ENCODE measurements at regions not wholly inside any gene's neighbourhood (a gene's known extent, or its start where the extent isn't known, plus 50 kb on each side); places are given as distances from the start of the nearest gene placed in this dataset.
"Not testable (repeated sequence)": the region's sequence is repeated elsewhere in the genome, so short reads cannot be mapped to it uniquely, and the experiment has no call there.

DNA sequence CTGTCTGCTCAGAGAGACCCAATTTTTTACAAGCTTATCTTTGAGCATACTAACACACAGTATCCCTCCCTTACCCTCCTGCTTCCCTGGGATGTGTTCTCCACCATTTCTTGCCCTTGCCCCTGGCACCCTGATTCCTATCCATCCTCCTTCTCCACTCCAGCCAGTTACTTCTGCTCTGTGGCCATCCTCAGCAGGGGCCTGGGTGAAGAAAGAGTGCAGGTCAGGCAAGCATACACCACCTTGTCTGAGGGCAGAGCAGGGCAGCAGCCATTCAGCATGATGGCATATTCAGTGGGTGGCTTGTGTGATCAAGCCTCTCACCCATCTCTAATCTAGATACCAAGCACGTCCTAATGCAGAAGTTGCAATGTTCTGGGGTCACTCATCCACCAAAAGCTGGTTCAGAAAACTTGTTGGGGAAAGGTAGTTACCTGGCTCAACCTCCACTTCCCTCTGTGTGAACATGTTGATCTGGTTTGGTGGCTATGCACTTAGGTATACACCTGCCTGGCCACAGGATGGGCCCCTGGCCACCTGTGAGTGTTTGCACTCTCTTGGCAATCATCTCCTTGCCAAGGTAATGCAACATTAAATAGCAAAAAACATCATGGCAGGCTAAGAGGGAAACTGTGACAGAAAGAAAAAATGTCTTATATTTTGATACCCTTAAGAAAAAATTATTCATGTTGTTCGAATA is 900.3 kb upstream of the MIR17HG start:
- no peak for DNase-seq

DNA sequence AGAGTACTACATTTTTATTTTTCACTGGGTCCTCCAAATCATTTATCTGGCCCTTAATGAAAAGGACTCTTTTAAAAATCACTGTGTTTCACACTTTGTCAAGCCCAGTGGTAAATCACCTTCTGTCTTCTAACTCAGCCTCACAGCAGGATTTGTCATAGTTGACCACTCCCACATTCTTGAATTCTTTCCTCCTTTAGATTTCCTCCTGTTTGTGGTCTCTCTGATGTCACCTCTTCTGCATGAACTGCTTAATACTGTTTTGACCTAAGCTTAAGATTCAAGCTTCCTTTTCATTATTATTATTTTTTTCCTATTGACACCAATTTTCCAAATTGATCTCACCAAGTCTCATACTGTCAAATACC is 899.8 kb upstream of the MIR17HG start:
- no peak for DNase-seq

DNA sequence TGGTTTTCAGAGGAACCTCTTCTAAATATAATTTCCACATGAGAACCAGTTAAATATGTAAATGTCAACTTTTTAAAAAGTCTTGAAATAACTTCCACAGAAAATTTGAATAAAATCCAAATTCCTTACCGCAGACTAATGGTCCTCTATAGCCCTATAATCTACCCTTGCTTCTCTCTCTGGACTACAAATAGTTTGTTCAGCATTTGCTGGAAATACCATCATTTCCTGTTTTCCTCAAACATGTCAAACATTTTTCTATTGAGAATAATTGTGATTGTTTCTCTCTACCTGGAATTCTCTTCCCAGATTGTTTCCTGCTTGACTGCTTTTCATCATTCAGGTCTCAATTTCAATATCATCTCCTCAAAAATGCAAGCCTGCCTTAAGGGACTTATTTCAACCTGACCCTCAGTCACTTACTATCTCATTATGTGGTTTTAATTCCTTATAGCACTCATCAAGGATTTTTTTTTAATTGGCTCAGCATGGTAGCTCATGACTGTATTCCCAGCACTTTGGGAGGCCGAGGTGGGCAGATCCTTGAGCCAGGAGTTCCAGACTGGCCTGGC is 898.9 kb upstream of the MIR17HG start:
- no peak for DNase-seq

DNA sequence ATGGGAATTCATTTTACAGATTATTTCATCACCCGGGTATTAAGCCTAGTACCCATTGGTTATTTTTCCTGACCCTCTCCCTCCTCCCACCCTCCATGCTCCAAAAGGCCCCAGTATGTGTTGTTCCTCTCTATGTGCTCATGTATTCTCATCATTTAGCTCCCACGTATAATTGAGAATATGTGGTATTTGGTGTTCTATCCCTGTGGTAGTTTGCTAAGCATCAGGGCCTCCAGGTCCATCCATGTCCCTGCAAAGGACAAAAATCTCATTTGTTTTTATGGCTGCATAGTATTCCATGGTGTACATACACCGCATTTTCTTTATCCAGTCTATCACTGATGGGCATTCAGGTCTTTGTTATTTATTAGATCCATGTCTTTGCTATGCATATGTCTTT is 894.1 kb upstream of the MIR17HG start:
- DNase-seq = no peak

DNA sequence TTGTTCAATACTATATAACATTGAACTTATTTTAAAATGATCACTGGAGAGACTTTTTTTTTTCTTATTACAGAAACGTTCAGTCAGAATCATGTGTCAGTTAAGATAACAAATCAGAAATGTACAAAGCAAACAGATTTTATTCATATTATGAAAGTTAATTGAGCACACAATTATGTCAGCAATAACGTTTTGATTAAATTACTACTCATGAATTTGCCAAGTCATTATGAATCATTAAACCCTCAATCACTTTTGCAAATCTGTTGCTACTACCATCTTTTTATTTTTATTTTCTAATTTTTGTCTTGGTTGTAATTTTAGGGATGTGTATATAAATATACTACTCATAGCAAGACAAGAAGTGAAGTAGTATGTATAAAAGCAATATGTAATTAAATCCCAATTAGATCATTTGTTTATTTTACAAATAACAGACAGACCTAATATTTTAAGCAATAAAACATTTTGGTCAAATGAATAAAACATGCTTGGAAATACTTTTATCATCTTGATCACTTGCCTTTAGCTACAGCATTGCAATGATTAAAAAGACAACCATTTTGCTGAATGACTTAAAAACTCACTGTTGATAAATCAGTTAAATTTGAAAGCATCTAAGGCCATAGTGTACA is 893.4 kb upstream of the MIR17HG start:
- DNase-seq = no peak

DNA sequence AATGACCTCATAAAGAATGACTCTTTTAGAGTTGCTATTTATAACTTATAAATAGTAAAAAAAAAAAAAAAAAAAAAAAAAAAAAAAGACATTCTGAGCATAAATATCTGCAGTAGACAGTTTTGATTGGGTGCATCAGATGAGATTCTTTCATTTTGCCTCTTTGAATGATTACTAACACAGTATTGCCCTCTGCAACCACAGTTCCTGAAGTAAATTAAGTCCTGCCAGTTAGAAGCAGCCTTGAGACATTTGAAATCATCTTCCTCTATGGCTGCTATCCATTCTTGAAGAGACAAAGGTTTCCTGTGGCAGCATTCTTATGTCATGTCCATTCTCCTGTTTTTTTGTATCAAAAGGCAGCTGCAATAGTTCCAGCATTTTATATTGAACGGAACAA is 892.4 kb upstream of the MIR17HG start:
- DNase-seq = no peak

DNA sequence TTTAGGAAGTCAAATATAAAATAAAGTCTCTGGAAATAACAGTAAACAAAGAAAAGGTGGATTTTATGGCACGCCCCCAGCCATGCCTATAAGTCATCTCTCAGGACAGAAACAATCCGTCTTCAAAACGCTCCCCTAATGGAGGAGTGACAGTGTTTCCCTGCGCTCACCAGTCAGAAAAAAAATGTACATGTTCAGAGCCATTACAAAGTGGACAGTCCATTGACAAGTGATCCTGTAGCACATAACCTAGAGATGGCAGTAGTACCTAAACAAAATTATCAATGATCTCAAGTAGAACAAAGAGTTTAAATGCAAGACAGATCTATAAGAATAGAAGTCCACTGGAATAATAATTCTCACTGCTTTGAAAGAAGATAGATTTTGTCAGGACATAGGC is 891.7 kb upstream of the MIR17HG start:
- no peak for DNase-seq

DNA sequence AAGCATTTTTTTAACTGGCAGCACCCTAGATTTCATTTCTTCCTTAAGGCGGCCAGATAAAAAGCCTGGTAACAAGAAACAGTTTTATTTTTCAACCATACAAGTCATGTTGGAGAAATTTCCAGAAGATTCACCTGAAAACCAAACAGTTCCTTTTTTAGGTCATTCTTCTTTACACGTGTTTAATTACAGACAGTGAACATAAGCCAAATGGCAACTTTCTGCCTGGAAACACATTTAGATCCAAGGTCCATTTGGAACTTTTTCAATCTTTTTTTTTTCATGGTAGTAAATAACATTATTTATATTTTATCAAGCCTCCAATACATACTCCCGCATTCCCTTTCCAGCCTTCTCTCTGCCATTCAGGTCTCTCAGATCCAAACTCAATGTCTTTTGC is 886.1 kb upstream of the MIR17HG start:
- DNase-seq = no peak

DNA sequence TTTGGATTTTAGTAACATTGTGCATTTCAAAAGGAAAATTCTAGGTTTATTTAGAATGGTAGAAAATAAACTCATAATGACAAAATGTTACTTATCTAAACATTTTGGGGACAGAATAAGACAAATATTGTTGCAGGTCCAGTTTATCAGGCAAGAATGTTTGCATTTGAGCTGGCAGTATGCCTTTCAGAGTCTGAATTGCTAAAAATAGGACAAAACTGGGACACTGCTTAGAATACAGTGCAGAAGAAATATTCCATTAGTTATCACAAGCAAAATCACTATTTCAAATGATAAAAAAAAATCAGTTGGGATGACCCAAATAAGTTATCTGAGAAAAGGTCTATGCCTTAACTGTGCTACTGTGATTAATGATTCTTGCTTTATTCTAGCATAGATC is 870.3 kb upstream of the MIR17HG start:
- DNase-seq = no peak

DNA sequence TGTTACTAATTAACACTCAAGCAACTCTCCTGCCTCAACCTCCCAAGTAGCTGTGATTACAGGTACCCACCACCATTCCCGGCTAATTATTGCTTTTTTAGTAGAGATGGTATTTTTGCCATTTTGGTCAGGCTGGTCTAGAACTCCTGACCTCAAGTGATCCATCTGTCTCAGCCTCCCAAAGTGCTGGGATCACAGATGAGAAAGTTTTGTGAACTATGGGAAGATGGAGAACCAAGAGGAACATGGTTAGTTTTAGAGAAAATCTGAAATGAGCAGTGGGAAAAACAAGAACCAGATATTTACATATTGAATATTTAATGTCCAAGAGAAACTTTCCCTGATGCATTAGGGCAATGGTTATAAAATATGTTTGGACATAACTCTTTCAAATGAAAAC is 863.6 kb upstream of the MIR17HG start:
- no peak for DNase-seq

DNA sequence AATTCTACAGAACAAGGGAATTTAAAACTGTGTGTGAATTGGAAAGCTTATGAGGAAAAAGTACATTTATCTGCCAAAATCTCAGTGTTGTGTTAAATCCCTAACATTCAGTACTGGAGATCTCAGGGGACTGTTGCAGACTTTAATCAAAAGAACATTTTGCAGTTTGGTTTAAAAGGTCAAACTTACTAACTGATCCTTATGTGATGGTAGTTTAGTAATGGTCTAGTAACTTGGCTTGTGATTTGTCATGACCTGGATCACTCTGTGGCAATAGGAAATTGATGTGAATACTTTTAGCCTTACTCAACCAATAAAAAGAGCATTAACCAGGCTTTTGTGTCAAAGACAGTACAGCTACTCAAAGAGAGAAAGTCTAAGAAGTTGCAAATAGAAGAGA is 862.1 kb upstream of the MIR17HG start:
- no peak for DNase-seq

DNA sequence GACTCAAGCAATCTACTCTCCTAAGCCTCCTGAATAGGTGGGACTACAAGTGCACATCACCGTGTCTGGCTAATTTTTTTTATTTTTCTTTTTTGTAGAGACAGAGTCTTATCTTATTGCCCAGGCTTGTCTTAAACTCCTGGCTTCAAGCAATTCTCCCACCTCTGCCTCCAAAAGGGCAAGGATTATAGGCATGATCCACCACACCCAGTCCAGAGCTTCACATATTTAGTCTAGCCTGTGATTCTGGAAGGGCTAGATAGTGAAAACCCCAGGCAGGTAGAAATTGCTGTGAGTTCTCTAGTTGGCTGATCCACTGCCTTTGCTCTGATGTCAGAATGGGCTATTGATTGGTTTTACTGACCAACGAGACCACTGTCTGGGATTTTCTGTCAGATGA is 854.6 kb upstream of the MIR17HG start:
- no peak for DNase-seq

DNA sequence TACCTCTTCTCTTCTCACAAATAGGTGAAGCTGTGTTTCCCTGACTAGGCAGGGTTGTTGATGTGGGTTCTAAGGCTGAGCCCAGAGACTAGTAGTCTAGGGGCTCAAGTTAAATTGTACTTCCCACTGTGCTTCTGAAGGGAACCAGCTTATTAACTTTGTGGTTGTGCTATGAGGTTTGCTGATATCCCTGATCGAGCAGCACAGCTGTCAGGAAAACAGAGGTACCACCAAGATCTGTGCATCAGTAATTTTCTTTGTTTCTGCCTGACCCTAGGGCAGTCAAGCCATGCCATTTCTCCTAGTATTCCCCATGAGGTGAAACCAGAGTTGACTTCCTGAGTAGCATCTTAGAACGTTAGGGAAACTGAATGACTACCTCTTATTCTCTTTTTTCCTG is 853.8 kb upstream of the MIR17HG start:
- no peak for DNase-seq

DNA sequence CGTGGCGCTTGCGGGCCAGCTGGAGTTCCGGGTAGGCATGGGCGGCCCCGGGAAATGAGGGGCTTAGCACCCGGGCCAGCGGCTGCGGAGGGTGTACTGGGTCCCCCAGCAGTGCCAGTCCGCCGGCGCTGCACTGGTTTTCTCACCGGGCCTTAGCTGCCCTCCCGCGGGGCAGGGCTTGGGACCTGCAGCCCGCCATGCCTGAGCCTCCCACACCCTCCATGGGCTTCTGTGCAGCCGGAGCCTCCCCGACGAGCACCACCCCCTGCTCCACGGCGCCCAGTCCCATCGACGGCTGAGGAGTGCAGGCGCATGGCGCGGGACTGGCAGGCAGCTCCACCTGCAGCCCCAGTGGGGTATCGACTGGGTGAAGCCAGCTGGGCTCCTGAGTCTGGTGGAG is 852.6 kb upstream of the MIR17HG start:
- not testable (repeated sequence) for DNase-seq

DNA sequence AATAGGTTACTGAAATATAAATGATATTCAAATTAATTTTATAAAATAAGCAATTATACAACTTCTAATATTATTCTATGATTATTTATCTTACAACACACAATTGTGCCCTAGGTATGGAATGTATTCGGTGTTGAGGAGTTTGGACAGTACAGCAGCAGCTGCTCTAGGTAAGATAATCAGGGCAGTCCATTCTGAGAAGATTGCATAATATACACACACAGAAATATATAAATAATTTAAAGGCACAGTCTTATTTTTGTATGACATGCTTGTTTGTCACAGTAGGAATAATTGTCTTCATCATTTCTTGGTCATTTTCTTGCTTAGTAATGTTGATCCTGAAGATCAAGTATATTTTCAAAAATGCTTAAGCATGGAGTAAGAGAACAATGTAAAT is 849.4 kb upstream of the MIR17HG start:
- no peak for DNase-seq

DNA sequence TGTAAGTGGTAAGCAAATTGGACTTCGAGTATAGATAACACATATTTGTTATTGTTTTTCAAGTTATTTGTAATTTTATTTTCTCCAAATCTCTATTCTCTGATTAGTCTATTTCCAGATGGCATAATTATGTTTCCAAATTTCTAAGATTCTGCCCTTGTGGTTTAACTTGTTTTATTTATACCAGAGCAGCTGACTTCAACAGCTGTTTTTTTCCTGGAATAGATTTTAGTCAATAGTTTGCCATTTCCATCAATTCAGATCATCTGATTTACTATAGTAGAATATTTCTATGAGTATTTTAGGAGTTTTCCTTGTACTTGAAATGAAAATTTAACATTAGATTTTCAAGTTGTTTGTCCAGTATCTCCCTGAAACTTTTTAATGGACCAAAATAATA is 848.7 kb upstream of the MIR17HG start:
- no peak for DNase-seq

DNA sequence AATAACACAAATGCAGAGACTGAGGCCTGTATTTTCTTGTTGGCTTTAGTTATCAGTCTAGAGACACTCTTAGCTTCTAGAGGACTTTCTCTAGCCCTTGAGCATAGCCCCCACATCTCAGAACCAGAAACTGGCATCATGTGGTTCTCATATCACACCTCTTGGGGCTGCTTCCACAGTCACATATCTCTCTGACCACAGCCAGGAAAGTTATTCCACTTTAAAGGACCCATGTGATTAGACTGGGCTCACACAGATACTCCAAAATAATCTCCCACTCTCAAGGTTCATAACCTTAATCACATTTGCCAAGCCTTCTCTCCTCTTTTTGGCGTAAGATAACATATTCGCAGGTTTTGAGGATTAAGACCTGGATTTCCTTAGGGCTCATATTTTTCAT is 846.9 kb upstream of the MIR17HG start:
- DNase-seq = no peak

DNA sequence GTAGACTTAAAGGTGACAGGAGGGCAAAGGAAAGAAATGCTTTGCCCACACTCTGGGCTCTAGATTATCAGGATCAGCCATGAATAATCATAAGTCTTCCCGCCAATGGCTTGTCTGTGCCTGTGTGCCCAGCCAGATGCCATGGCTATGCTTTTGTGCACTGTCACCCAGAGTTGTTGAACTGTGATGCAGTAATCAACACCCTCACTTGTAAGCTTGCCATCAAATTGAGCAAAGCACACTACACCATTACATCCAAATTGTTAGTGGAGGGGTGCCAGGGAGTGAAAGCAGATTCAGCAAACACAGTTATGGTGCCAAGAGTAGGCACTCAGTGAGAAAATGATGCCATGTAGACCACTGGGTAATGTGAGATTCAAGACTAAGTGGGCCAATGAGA is 845.3 kb upstream of the MIR17HG start:
- peak; percentile 42 for DNase-seq

DNA sequence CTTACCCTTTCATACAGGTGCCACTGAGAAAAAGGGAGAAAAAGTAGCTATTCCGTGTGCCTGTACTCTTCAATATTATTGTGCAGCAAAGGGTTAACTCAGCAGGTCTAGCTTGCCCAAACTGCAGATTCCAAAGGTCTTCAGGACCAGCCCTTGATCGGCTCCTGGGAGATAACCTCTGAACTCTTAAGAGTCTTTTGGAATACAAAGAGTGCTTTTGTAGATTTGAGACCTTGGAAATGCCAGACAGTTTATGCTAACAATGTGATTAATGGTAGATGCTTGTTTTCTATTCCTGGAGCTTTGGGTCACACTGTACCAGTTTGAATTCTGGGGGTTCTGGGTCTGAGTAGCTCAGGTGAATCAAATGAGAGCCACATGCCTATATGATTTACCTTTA is 844.7 kb upstream of the MIR17HG start:
- no peak for DNase-seq

DNA sequence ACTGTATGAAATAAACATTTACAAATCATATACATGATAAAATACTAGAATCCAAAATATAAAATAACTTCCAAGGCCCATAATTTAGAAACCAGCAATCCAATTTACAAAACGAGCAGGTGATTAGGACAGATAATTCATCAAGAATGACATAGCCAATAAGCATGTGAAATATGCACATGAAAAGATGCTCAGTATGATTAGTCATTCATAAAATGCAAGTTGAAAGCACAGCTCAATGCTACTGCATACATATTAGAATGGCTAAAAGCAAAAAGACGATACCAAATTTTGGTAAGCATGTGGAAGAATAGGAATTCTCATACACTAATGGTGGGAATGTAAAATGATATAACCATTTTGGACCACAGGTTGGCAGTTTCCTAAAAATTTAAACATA is 837.2 kb upstream of the MIR17HG start:
- no peak for DNase-seq

DNA sequence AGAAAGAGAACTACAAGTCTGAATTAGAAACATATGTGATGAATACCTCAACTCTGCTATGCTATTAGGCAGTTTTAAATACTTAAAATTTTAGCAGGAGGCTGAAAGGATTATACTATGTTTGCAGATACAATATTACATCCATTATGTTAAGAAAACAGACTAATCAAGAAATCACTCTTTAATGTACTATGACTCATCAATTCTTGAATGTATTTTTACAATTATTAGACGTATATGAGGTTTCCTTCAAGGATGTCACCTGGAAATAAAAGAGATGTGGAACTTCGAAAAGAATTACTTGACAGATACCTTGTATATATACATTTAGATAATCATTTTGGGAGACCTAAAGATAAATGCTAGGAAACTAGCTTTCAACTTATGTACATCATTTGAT is 835.6 kb upstream of the MIR17HG start:
- no peak for DNase-seq

DNA sequence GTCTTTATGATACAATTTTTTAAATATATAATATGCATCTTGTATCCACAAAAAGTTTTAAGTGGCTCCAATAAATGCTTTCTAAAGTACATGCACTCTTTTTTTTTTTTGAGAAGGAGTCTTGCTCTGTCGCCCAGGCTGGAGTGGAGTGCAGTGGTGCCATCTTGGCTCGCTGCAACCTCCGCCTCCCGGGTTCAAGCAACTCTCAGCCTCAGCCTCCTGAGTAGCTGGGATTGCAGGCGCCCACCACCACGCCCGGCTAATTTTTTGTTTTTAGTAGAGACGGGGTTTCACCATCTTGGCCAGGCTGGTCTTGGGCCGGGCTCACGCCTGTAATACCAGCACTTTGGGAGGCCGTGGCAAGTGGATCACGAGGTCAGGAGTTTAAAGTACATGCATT is 832.8 kb upstream of the MIR17HG start:
- not testable (repeated sequence) for DNase-seq

DNA sequence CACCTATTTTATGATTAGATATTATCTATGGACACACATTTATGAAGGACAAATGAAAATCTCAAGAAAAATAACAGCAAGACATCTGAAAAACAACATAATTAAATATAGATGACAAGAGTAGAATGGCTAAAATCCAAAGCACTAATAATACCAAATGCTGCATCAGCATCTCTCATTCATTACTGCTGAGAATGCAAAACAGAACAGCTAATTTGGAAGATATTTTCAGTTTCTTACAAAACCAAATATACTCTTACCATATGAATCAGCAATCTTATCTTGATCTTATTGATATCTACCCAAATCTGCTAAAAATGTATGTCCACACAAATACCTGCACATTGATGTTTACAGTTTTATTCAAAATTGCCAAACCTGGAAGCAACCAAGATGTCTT is 829.1 kb upstream of the MIR17HG start:
- DNase-seq = no peak

DNA sequence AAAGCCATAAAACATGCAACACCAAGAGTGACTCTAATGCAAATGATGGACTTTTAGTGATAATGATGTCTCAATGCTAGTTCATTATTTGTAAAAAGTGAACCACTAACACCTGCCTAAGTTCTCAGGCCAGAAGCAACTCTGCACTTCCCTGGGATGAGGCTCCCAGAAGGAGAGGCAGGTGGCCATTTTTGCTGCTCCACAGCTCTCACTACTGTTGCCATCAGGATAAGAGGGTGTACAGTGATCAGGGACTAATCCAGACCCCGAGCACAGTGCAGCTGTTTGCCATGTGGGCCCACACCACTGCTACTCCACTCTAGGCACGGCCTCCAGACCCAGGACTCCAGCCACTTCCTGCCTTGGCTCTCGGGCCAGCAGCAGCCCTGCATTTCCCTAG is 828.3 kb upstream of the MIR17HG start:
- DNase-seq = no peak

DNA sequence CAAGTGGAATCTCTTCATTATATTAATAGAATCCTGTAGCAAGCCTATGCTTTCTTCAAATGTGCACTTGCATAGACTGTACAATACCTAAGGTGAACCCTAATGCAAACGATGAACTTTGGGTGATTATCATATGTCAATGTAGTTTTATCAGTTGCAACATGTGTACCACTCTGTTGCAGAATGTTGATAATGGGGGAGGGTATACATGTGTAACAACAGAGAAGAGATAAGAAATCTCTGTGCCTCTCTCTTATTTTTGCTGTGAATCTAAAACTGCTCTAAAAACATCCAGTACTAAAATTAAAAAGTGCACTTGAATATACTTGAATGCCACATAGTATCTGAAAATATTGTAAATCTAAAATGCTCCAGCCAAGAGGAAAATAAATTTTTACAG is 820.8 kb upstream of the MIR17HG start:
- DNase-seq = no peak

Data from NCI-H1092 (cell line).